Upper lobe of left lung (tissue), 4 donors: ENCODE measurements at regions not wholly inside any gene's neighbourhood (a gene's known extent, or its start where the extent isn't known, plus 50 kb on each side); places are given as distances from the start of the nearest gene placed in this dataset.
"Not testable (repeated sequence)": the region's sequence is repeated elsewhere in the genome, so short reads cannot be mapped to it uniquely, and the experiment has no call there.

Source experiments
- POLR2A ChIP-seq, 4 donors: fragments of 450-650 bp; IDR thresholded peaks; one replicate each; pipeline ENCODE4 v1.5.1; 2016 to 2017; ENCODE audit warnings: antibody characterized with exemption in 4 of 4, mild to moderate bottlenecking in 2 of 4
- TF ChIP-seq, protein P1 (sequence below), 6 experiments: fragments of 450-650 bp in 4 of 6; fragments of 200-600 bp in 2 of 6; sonication (generic) in 2 of 6; IDR thresholded peaks; one replicate each; pipeline ENCODE4 v1.5.1; 2016 to 2019; ENCODE audit warnings: antibody characterized with exemption in 6 of 6

DNA sequence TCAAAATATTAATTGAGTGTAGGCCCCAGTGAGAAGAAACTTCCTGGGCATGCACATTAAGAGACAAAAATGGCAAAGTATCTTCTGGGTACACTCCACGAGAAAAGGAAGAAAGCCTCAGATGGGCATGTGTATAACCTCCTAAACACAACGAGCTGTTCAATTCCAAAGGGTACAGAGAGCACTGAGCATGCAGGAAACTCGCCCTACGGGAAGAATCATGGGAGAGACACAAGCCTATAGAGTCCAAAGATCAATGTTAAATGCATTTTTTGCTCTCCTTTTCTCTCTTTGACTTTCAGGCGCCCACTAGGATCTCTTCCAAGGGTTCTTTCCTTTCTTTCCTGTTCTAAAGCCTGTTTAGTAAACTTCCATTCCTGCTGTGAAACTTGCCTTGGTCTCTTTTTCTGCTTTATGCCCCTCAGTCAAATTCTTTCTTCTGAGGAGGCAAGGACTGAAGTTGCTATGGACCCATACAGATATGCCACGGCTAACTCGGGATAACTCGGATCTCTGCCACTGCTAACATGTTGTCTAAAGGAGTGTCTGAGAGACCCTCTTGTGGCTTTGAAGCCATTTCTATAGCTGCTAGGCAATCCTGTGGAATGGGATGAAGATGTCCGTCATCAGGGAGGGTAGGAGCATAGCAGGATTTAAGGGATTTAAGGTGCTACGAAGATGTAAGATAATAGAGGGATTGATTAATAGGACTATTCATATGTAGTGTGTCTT is 99.5 kb upstream of the MTLN start:
- TF ChIP-seq, protein P1, sequence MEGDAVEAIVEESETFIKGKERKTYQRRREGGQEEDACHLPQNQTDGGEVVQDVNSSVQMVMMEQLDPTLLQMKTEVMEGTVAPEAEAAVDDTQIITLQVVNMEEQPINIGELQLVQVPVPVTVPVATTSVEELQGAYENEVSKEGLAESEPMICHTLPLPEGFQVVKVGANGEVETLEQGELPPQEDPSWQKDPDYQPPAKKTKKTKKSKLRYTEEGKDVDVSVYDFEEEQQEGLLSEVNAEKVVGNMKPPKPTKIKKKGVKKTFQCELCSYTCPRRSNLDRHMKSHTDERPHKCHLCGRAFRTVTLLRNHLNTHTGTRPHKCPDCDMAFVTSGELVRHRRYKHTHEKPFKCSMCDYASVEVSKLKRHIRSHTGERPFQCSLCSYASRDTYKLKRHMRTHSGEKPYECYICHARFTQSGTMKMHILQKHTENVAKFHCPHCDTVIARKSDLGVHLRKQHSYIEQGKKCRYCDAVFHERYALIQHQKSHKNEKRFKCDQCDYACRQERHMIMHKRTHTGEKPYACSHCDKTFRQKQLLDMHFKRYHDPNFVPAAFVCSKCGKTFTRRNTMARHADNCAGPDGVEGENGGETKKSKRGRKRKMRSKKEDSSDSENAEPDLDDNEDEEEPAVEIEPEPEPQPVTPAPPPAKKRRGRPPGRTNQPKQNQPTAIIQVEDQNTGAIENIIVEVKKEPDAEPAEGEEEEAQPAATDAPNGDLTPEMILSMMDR (IDR thresholded peaks at IDR 0.05): not testable (repeated sequence)
- TF ChIP-seq POLR2A (IDR thresholded peaks at IDR 0.05): not testable (repeated sequence)
